HG03558 (cell line): ENCODE measurements at regions not wholly inside any gene's neighbourhood (a gene's known extent, or its start where the extent isn't known, plus 50 kb on each side); places are given as distances from the start of the nearest gene placed in this dataset.

Experiments used
- ATAC-seq: cut with Tn5 transposase; IDR thresholded peaks from one replicate; pipeline ENCODE4 v1.9.1; 2021; ENCODE audit warnings: moderate number of reproducible peaks; ENCODE audit not compliant: unreplicated experiment; ENCODE audit errors: extremely low read depth

DNA sequence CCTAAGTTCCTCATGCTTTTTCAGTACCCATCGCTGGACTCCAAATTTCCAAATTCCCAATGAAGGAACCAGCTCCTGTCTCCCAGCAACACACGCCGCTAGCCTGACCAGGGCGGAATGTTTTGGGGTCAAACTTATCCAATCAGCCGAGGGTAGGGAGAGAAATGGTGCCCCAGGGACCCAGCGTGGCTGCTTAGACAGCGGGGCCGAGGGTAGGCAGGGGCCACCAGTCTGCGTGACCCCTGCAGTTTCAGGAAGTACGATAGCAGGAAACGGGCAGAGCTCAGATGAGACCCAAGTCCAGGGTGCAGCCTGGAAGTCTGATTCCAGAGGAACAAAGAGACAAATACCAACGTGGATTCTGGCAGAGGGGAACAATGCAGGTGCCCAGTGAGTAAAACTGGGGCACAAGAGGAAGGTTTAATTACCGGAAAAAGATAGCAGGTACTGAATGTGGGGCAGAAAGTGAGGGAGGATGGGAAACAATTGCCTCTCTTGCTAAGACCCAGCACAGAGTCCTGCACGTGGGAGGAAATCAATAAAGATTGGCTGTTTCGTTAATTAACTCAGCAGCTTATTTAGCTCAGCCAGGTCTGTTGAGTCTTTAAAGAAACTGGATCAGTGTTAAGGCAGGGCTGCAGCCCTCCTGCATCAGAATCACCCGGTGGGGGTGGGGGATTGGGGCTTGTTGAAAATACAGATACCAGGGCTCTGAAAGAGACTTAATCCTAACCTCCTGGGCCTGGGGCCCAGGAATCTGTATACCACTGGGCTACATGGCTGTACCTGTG, 50.4 kb upstream of the NFE2L3 start:
- ATAC-seq: no peak

DNA sequence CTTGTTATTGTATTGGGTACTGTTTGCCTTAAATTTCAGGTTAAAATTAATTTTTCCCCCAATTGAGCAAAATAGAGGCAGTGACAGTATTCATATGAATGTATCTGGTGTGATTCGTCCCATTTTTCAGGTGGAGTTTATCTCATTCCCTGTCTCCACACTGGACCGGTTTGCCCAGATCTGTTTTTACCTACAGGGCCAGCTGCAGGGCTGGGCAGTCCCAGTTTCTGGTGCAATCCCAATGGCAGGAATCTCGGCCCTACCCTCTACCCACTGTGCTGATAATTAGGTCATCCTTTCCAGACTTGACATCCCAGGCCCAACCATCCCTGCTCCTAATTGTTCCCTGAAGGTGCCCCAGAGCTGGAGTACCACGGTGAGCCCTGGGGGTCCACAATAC, 49.8 kb upstream of the NFE2L3 start:
- ATAC-seq: no peak
